Stimulated activated CD4-positive, alpha-beta T cell treated with anti-CD3 and anti-CD28 coated beads, TNF-alpha, amount 100 ng/mL, for 48 hours (primary cell): ENCODE measurements at regions not wholly inside any gene's neighbourhood (a gene's known extent, or its start where the extent isn't known, plus 50 kb on each side); places are given as distances from the start of the nearest gene placed in this dataset.

Experiments
- DNase-seq, 3 donors: peaks; one replicate each; pipeline ENCODE4 v3.0.0-alpha.2; 2020; ENCODE audit warnings: low read depth in 3 of 3

DNA sequence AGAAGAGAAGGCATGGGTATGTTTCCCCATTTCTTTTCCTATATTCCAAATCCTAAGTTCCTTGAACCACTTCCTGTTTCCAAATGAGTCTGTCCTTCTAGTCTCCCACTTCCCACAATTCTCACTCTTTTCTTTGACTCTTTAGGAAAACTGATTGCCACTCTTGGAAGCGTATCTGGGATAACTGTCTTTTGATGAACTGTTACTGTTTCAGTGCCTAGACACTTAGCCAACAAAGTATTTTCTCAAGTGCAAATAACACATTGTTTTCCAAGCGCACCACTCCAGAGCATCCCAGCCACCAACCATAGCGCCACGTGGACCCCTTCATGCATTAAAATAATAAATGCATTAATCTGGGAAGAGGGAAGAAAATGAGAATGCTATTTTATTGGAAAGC is 342.8 kb downstream of the MTX2 start:
- no peak for DNase-seq

GRCh38 chr2:176612736-176613135 is 343.5 kb downstream of the MTX2 start:
- no peak for DNase-seq

- DNase-seq = no peak
Observed at GRCh38 chr2:176613323-176613987, 344.2 kb downstream of the MTX2 start.

GRCh38 chr2:176614049-176614448 is 344.8 kb downstream of the MTX2 start:
- DNase-seq = no peak

DNA sequence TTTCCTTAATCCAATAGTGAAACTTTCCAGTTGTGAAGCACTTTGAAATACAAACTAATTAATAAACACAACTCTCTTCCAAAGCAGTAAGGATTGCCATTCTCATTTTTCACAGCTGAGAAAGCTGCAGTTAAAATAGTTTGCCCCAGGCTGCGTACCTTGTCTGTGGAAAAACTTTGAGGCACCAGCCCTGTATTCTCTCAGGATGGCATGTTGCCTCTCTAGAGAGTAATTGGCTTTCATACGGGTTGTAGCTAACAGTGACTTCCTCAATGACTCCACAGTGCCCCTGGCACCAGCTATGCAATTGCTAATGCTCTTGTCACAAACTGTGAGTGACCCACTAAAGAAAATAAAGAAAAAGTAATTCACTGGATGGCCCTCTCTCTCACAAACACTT is 345.7 kb downstream of the MTX2 start:
- no peak for DNase-seq

GRCh38 chr2:176619504-176619903 is 350.3 kb downstream of the MTX2 start:
- no peak for DNase-seq

GRCh38 chr2:176621350-176621749 is 352.1 kb downstream of the MTX2 start:
- no peak for DNase-seq

DNA sequence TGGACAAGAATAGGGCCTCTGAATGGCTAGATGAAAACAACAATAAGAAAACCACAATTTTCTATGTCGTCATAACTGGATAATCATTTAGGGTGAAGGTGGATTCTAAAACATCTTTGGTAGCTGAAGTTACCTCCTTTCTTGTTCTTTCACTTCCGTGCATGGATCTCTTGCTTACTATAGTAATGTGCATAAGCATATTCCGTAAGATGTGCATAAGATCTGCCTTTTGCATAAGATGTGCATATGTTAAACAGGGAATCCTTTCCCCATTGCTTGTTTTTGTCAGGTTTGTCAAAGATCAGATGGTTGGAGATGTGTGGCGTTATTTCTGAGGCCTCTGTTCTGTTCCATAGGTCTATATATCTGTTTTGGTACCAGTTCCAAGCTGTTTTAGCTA is 353.6 kb downstream of the MTX2 start:
- no peak for DNase-seq

GRCh38 chr2:176626796-176627195 is 357.6 kb downstream of the MTX2 start:
- no peak for DNase-seq

GRCh38 chr2:176628438-176628837 is 359.2 kb downstream of the MTX2 start:
- no peak for DNase-seq

- DNase-seq = no peak
Observed at GRCh38 chr2:176633754-176634153, 364.5 kb downstream of the MTX2 start.

DNA sequence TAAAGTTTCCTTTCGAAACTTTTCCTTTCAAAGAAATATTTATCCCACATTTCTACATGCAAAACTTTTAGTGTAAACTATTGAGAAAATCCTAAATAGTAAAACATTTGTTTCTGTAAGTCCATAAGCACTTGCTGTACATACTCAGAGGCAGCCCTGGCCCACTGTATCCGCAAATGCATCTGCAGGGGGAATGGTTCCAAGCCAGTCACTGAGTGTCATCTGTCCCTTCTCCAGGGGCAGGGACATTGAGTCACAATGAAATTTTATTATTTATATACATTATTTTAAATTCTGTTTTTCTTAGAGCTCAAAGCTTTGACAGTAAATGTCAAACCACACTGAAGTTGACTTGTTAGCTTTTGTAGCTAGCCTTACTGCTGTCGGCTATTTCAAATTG is 367.2 kb downstream of the MTX2 start:
- no peak for DNase-seq

GRCh38 chr2:176637142-176637485 is 367.9 kb downstream of the MTX2 start:
- DNase-seq = no peak

GRCh38 chr2:176637486-176638166 is 368.4 kb downstream of the MTX2 start:
- DNase-seq = no peak

DNA sequence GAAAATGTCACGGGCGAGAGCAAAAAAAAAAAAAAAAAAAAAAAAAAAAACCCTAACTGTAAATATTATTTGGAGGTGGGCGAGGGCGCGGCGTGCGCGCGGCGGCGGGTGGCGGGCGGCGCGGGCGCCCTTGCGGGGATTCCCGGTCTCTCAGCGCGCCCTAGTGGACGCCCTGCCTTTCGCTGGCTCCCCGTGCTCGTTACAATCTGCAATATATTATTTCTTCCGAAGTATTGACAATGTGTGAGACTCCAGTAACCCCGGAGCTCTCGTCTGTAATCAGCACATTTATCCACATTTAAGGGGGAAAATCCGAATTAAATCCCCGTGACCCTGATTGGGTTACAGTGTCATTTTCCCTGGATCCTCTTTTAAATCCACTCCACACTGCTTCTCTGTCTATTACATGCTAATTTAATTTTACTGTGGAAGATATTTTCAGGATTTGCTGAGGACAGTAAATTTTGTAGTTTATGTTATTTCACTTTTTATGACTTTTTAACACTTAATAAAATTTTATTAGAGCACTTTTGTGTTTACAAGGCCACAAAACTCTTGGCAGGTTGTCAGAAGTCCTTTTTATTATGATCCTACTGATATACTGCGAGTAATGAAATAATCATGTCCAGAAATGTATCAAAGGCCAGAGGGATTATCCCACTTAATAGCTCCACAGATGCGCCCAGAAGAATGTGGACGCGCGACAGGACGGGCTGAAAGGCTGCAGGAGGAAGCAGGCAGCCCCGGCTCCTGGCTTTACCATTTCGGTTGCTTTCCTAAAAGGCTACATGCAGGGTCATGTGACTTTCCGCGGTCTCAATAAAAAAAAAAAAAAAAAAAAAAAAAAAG is 369.1 kb downstream of the MTX2 start:
- peak; percentile 18 to 54 (median 29) for DNase-seq

GRCh38 chr2:176639016-176639343 is 369.7 kb downstream of the MTX2 start:
- DNase-seq = no peak

- no peak for DNase-seq
Observed at GRCh38 chr2:176639671-176640070, 370.4 kb downstream of the MTX2 start.

GRCh38 chr2:176641436-176641835 is 372.2 kb downstream of the MTX2 start:
- no peak for DNase-seq

- no peak for DNase-seq
Observed at GRCh38 chr2:176642074-176642473, 372.8 kb downstream of the MTX2 start.

DNA sequence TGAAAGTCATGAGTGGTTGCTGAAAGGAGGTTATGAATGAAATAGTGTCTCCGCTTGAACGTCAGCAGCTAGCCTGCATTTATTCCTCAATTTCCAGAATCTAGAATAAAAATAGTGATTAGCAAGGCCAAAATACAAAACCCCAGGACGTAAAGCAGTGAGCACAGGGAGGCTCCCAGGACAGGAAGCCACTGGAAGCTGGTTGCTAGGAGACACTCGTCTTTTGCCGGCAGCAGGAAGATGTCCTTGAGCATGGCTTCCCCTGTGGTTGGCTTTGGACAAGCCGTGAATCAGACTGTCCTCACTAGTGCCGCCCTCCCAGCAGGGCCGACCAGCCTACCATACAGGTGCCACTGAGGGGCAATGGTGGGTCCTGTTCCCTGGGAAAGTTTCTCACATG is 374.4 kb downstream of the MTX2 start:
- no peak for DNase-seq

DNA sequence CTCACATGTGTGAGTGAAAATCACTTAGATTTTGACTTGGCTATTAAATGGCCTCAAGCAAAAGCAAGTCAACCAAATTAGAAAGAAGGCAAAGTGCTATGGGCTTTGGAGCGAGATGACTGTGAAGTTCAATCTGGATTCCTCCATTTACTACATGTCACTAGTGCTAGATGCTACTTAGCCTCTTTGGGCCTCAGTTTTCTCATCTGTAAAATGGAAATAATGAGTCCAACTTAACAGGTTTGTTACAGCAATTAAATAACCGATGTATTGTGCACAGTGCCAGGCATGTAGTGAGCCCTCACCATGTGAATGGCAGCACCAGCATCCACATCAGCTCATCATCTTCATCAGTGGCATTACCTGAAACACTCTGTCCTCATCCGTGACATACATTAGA is 376.3 kb downstream of the MTX2 start:
- DNase-seq = no peak

GRCh38 chr2:176646033-176646615 is 376.9 kb downstream of the MTX2 start:
- DNase-seq = no peak
